ENCODE measurements at regions not wholly inside any gene's neighbourhood (a gene's known extent, or its start where the extent isn't known, plus 50 kb on each side); places are given as distances from the start of the nearest gene placed in this dataset.
"Not testable (repeated sequence)": the region's sequence is repeated elsewhere in the genome, so short reads cannot be mapped to it uniquely, and the experiment has no call there.

GRCh38 chr12:89768586-89769482 is 60.2 kb upstream of the ATP2B1 start:
- no peak for ATAC-seq
- Histone ChIP-seq H3K9me3 (no peaks in the 10 kb centered on the region), H3K4me1 (no peaks in the 10 kb centered on the region), H3K27ac (no peak overlapping the region), H3K36me3 (replicated peaks in 1 of 2; ENCODE audit: insufficient read depth in 1 of 2, low read depth in 2 of 2) (no peaks in the 10 kb centered on the region), H3K4me3 (no peak overlapping the region), H3K27me3 (no peaks in the 10 kb centered on the region)
- intact Hi-C loops (cut with DNase I), result no loop called here
- no peak for TF ChIP-seq CTCF (IDR thresholded peaks at IDR 0.05)
- TF ChIP-seq POLR2A (IDR thresholded peaks at IDR 0.05), result no peak
- DNase-seq, result peak in 1 of 4 donors; percentile 33
- 56 to 76% methylated on average over 3 of the region's 3 CpGs for WGBS, 2 donors

GRCh38 chr12:89765959-89766824 is 57.6 kb upstream of the ATP2B1 start:
- TF ChIP-seq CTCF (IDR thresholded peaks at IDR 0.05) (no peak), POLR2A (IDR thresholded peaks at IDR 0.05) (no peak)
- H3K27me3 ChIP-seq, result no peaks in the 10 kb centered on the region

GRCh38 chr12:89764164-89764563 is 55.5 kb upstream of the ATP2B1 start:
- DNase-seq; H3K4me3 ChIP-seq; H3K36me3 ChIP-seq (replicated peaks in 1 of 2; ENCODE audit: insufficient read depth in 1 of 2, low read depth in 2 of 2); ATAC-seq; H3K9me3 ChIP-seq; H3K27ac ChIP-seq; H3K27me3 ChIP-seq; intact Hi-C loops (cut with DNase I); H3K4me1 ChIP-seq: not testable (repeated sequence)
- WGBS, 2 donors, result 94 to 99% methylated on average over 4 of the region's 4 CpGs

More at GRCh38 chr12:89765959-89766824, 57.6 kb upstream of the ATP2B1 start:
- Histone ChIP-seq H3K27ac (no peak overlapping the region), H3K36me3 (replicated peaks in 1 of 2; ENCODE audit: insufficient read depth in 1 of 2, low read depth in 2 of 2) (no peaks in the 10 kb centered on the region), H3K9me3 (no peaks in the 10 kb centered on the region), H3K4me1 (no peaks in the 10 kb centered on the region), H3K4me3 (no peak overlapping the region)
- 76 to 79% methylated on average over 3 of the region's 3 CpGs for WGBS, 2 donors
- intact Hi-C loops (cut with DNase I), result no loop called here
- DNase-seq, result no peak
- ATAC-seq, result no peak

- Histone ChIP-seq H3K27ac (no peak overlapping the region), H3K9me3 (no peaks in the 10 kb centered on the region), H3K27me3 (no peaks in the 10 kb centered on the region), H3K36me3 (replicated peaks in 1 of 2; ENCODE audit: insufficient read depth in 1 of 2, low read depth in 2 of 2) (no peaks in the 10 kb centered on the region), H3K4me3 (no peak overlapping the region), H3K4me1 (no peaks in the 10 kb centered on the region)
- 50 to 57% methylated on average over 4 of the region's 4 CpGs for WGBS, 2 donors
- no peak for ATAC-seq
- TF ChIP-seq POLR2A (IDR thresholded peaks at IDR 0.05) (no peak), CTCF (IDR thresholded peaks at IDR 0.05) (no peak)
- intact Hi-C loops (cut with DNase I), result no loop called here
- no peak for DNase-seq
These were observed 54.0 kb upstream of the ATP2B1 start for GRCh38 chr12:89762498-89763170.

GRCh38 chr12:89760783-89761182 is 52.1 kb upstream of the ATP2B1 start:
- Histone ChIP-seq H3K9me3 (no peaks in the 10 kb centered on the region), H3K27ac (no peak overlapping the region), H3K4me1 (no peaks in the 10 kb centered on the region), H3K27me3 (no peaks in the 10 kb centered on the region), H3K36me3 (replicated peaks in 1 of 2; ENCODE audit: insufficient read depth in 1 of 2, low read depth in 2 of 2) (no peaks in the 10 kb centered on the region), H3K4me3 (no peak overlapping the region)
- DNase-seq (no peak), ATAC-seq (no peak)
- 69% methylated on average over 2 of the region's 2 CpGs for WGBS, 2 donors
- TF ChIP-seq CTCF (IDR thresholded peaks at IDR 0.05) (no peak), POLR2A (IDR thresholded peaks at IDR 0.05) (no peak)
- intact Hi-C loops (cut with DNase I), result no loop called here
